GM12874 (cell line): ENCODE measurements at regions not wholly inside any gene's neighbourhood (a gene's known extent, or its start where the extent isn't known, plus 50 kb on each side); places are given as distances from the start of the nearest gene placed in this dataset.
A peak's percentile ranks its signal among the peaks of the same experiment; 100 is the strongest.

ENCODE experiments used
- CTCF ChIP-seq: IDR thresholded peaks from 2 replicates; pipeline ENCODE4 v1.5.1; 2011; ENCODE audit warnings: low read depth, mild to moderate bottlenecking, control low read depth, low read length, moderate library complexity; ENCODE audit not compliant: insufficient read depth

- no peak for TF ChIP-seq CTCF
These were observed 127.1 kb downstream of the DSC3 start for GRCh38 chr18:30915336-30915988.

- TF ChIP-seq CTCF, result no peak
These were observed 134.2 kb downstream of the DSC3 start for GRCh38 chr18:30908381-30908780.

GRCh38 chr18:30903566-30903965 is 139.0 kb downstream of the DSC3 start:
- TF ChIP-seq CTCF, result no peak

- TF ChIP-seq CTCF, result peak; percentile 12; the same call in 1 of the 2 replicates
These were observed 152.8 kb downstream of the DSC3 start for GRCh38 chr18:30889519-30890301.

- TF ChIP-seq CTCF, result no peak
These were observed 154.2 kb downstream of the DSC3 start for GRCh38 chr18:30888344-30888743.

- TF ChIP-seq CTCF, result no peak
These were observed 155.5 kb downstream of the DSC3 start for GRCh38 chr18:30886998-30887397.

GRCh38 chr18:30870466-30870865 is 172.1 kb downstream of the DSC3 start:
- no peak for TF ChIP-seq CTCF
